ENCODE measurements at regions not wholly inside any gene's neighbourhood (a gene's known extent, or its start where the extent isn't known, plus 50 kb on each side); places are given as distances from the start of the nearest gene placed in this dataset.

- 0 out of 2 replicates have a peak, but pooled peaks cover 2% of the 10 kb centered on the region for H3K4me1 ChIP-seq (ENCODE audit: insufficient read depth)
- H4K20me1 ChIP-seq (replicated peaks; ENCODE audit: insufficient read depth) = no peaks in the 10 kb centered on the region
- no peaks in the 10 kb centered on the region for H3K36me3 Mint-ChIP-seq (ENCODE audit: low read depth)
- peaks cover 4% of the 10 kb centered on the region for H3K27me3 Mint-ChIP-seq (ENCODE audit: insufficient read depth, low read depth, poor library complexity)
- H3K36me3 ChIP-seq (ENCODE audit: insufficient read depth) = no peaks in the 10 kb centered on the region
- no peaks in the 10 kb centered on the region; the same call in 1 of the 3 replicates for H3K9me3 Mint-ChIP-seq
- no peaks in the 10 kb centered on the region for H3K27me3 ChIP-seq (ENCODE audit: insufficient read depth)
- no peak for ATAC-seq
- no peak overlapping the region for H3K4me3 Mint-ChIP-seq
- H3K27ac ChIP-seq (ENCODE audit: low read depth) = no peak overlapping the region
- no peak overlapping the region for H3K27ac Mint-ChIP-seq
- DNase-seq (ENCODE audit: low spot score) = no peak
- H3K9me2 ChIP-seq (ENCODE audit: insufficient read depth) = no peaks in the 10 kb centered on the region
- H3K4me3 ChIP-seq = no peak overlapping the region
- no peaks in the 10 kb centered on the region for H3F3A ChIP-seq (replicated peaks; ENCODE audit: low read depth)
- H3K4me2 ChIP-seq = no peak overlapping the region
- no peaks in the 10 kb centered on the region for H3K79me2 ChIP-seq (replicated peaks; ENCODE audit: insufficient read depth)
- no peak overlapping the region for H2AFZ ChIP-seq
- TF ChIP-seq POLR2AphosphoS5 (IDR thresholded peaks at IDR 0.05; ENCODE audit: low read depth) (no peak), REST (IDR thresholded peaks at IDR 0.05; ENCODE audit: unreplicated experiment) (no peak), CTCF (conservative IDR thresholded peaks at IDR 0.05; ENCODE audit: low read depth in 2 of 2) (no peak), EZH2phosphoT487 (IDR thresholded peaks at IDR 0.05; ENCODE audit: unreplicated experiment) (no peak), JUNB (IDR thresholded peaks at IDR 0.05; ENCODE audit: unreplicated experiment) (no peak), CREB1 (CRISPR knock-in tag; IDR thresholded peaks at IDR 0.05; ENCODE audit: low read depth) (no peak), ZNF462 (CRISPR knock-in tag; IDR thresholded peaks at IDR 0.05) (no peak), ETS1 (IDR thresholded peaks at IDR 0.05) (no peak), NANOG (IDR thresholded peaks at IDR 0.05; ENCODE audit: borderline replicate concordance) (no peak)
- peaks cover 15% of the 10 kb centered on the region for H3K4me1 Mint-ChIP-seq
These were observed 128.6 kb upstream of the IQSEC1 start for GRCh38 chr3:13201851-13202250.
